Sigmoid colon (tissue), 4 donors: ENCODE measurements at regions not wholly inside any gene's neighbourhood (a gene's known extent, or its start where the extent isn't known, plus 50 kb on each side); places are given as distances from the start of the nearest gene placed in this dataset.

Source experiments
- CTCF ChIP-seq, 4 experiments: fragments of 450-650 bp in 3 of 4; fragments of 200-600 bp in 1 of 4; IDR thresholded peaks; one replicate each; pipeline ENCODE4 v1.5.1; 2016 to 2019; ENCODE audit warnings: antibody characterized with exemption in 4 of 4, mild to moderate bottlenecking in 3 of 4, moderate library complexity in 2 of 4
- POLR2A ChIP-seq, 2 donors: fragments of 450-650 bp; IDR thresholded peaks; one replicate each; pipeline ENCODE4 v1.6.1; 2016; ENCODE audit warnings: antibody characterized with exemption in 2 of 2, mild to moderate bottlenecking in 2 of 2, moderate library complexity in 2 of 2
- POLR2AphosphoS5 ChIP-seq, 4 donors: sonication (generic); formaldehyde crosslinking; IDR thresholded peaks; one replicate each; pipeline ENCODE4 v1.6.1; 2017; ENCODE audit warnings: antibody characterized with exemption in 4 of 4

GRCh38 chr14:55909879-55910278 is 208.3 kb upstream of the PELI2 start:
- TF ChIP-seq POLR2A (IDR thresholded peaks at IDR 0.05) (no peak), CTCF (IDR thresholded peaks at IDR 0.05) (no peak), POLR2AphosphoS5 (IDR thresholded peaks at IDR 0.05) (no peak)
